ENCODE measurements at regions not wholly inside any gene's neighbourhood (a gene's known extent, or its start where the extent isn't known, plus 50 kb on each side); places are given as distances from the start of the nearest gene placed in this dataset.

DNA sequence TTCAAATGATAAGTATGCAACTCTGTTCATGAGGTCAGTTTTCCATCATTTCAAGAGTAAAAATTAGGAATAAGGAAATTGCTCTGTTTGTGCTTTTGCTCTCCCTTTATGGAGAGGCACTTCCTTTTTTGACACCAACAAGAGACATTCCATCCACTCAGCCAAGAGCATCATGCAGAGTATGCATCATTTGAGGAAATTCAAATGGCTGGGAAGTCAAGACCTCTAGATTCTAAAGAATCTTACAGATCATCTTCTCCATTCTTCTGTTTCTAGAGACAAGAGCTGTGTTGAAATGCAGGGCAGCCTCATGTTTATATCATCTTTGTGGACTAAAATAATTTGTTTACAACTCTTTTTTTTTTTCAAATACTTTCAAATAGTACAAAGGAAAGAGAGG lies 669.4 kb downstream of the CDH11 start:
- Histone ChIP-seq H3K36me3 (ENCODE audit: control insufficient read depth, insufficient read depth, low read length) (no peaks in the 10 kb centered on the region), H3K27me3 (replicated peaks; ENCODE audit: control insufficient read depth, insufficient read depth, low read length) (no peaks in the 10 kb centered on the region), H3K9me3 (no peaks in the 10 kb centered on the region), H3K4me1 (0 out of 2 replicates have a peak, but pooled peaks cover 3% of the 10 kb centered on the region), H3K4me3 (ENCODE audit: low read depth, low read length) (no peak overlapping the region)
- Mint-ChIP-seq H3K9me3 (ENCODE audit: unreplicated experiment) (no peaks in the 10 kb centered on the region), H3K4me1 (ENCODE audit: low read depth, unreplicated experiment) (no peaks in the 10 kb centered on the region), H3K4me3 (ENCODE audit: unreplicated experiment) (no peak overlapping the region), H3K27me3 (ENCODE audit: insufficient read depth, unreplicated experiment) (no peaks in the 10 kb centered on the region), H3K27ac (ENCODE audit: unreplicated experiment) (no peak overlapping the region), H3K36me3 (ENCODE audit: insufficient read depth, unreplicated experiment) (no peaks in the 10 kb centered on the region)
- ChIA-PET POLR2A (no interaction called here), CTCF (no interaction called here)
- TF ChIP-seq, protein P1, sequence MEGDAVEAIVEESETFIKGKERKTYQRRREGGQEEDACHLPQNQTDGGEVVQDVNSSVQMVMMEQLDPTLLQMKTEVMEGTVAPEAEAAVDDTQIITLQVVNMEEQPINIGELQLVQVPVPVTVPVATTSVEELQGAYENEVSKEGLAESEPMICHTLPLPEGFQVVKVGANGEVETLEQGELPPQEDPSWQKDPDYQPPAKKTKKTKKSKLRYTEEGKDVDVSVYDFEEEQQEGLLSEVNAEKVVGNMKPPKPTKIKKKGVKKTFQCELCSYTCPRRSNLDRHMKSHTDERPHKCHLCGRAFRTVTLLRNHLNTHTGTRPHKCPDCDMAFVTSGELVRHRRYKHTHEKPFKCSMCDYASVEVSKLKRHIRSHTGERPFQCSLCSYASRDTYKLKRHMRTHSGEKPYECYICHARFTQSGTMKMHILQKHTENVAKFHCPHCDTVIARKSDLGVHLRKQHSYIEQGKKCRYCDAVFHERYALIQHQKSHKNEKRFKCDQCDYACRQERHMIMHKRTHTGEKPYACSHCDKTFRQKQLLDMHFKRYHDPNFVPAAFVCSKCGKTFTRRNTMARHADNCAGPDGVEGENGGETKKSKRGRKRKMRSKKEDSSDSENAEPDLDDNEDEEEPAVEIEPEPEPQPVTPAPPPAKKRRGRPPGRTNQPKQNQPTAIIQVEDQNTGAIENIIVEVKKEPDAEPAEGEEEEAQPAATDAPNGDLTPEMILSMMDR (IDR thresholded peaks at IDR 0.05; ENCODE audit: insufficient read depth in 1 of 2, low read depth in 1 of 2, low read length in 1 of 2, severe bottlenecking in 1 of 2, unreplicated experiment in 1 of 2): no peak
- intact Hi-C loops (cut with micrococcal nuclease; ENCODE audit: unreplicated experiment): no loop called here
- BruUV-seq (replicated peaks): no TSS peak
- DNase-seq: no peak

DNA sequence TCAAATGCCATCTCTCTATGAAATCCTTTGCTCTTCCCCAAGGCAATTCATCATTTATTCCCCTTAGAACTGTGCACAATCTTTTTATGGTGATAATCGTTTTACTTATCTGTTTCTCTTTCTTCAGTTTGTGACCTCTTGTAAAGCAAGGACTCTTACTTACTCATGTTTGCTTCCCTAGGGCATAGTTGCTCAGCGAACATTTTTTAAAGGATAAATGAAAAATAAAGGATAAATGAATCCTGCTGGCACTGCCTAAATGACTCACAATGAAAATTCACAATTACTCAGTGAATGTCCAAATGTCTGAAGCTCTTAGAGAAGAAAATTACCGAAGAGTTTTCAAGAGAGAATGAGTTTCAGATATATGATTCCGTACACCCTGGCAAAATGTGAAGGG lies 671.7 kb downstream of the CDH11 start:
- Mint-ChIP-seq H3K4me3 (ENCODE audit: unreplicated experiment) (no peak overlapping the region), H3K27ac (ENCODE audit: unreplicated experiment) (no peak overlapping the region), H3K9me3 (ENCODE audit: unreplicated experiment) (no peaks in the 10 kb centered on the region), H3K27me3 (ENCODE audit: insufficient read depth, unreplicated experiment) (no peaks in the 10 kb centered on the region), H3K36me3 (ENCODE audit: insufficient read depth, unreplicated experiment) (no peaks in the 10 kb centered on the region), H3K4me1 (ENCODE audit: low read depth, unreplicated experiment) (no peaks in the 10 kb centered on the region)
- H3K27me3 ChIP-seq (replicated peaks; ENCODE audit: control insufficient read depth, insufficient read depth, low read length): no peaks in the 10 kb centered on the region
- no peak for DNase-seq
- CTCF ChIA-PET: no interaction called here
- TF ChIP-seq, protein P1 (IDR thresholded peaks at IDR 0.05; ENCODE audit: insufficient read depth in 1 of 2, low read depth in 1 of 2, low read length in 1 of 2, severe bottlenecking in 1 of 2, unreplicated experiment in 1 of 2): no peak
- BruUV-seq (replicated peaks): no TSS peak
- H3K4me3 ChIP-seq (ENCODE audit: low read depth, low read length): no peak overlapping the region
- POLR2A ChIA-PET: no interaction called here
- no peaks in the 10 kb centered on the region for H3K9me3 ChIP-seq
- no peaks in the 10 kb centered on the region for H3K36me3 ChIP-seq (ENCODE audit: control insufficient read depth, insufficient read depth, low read length)
- 0 out of 2 replicates have a peak, but pooled peaks cover 3% of the 10 kb centered on the region for H3K4me1 ChIP-seq
- intact Hi-C loops (cut with micrococcal nuclease; ENCODE audit: unreplicated experiment): no loop called here

DNA sequence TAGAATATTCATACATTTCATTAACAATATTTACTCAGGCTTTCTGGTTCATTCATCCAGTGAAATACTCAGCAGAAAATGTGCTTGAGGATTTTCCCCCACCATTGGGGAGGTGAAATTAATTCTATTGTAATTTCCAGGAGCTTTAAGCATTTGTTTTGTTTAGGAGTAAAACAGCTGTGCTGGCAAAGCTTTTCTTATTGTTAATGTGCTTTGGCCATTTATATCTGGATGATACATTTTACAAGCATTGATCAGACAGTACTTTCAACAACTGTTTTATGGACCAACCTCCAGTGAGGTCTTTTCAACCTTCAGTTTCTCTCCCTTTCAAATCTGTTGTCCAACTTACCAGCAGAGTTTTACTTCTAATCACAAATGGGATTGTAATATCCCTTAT lies 672.4 kb downstream of the CDH11 start:
- ChIA-PET POLR2A (no interaction called here), CTCF (no interaction called here)
- 0 out of 2 replicates have a peak, but pooled peaks cover 3% of the 10 kb centered on the region for H3K4me1 ChIP-seq
- TF ChIP-seq, protein P1 (IDR thresholded peaks at IDR 0.05; ENCODE audit: insufficient read depth in 1 of 2, low read depth in 1 of 2, low read length in 1 of 2, severe bottlenecking in 1 of 2, unreplicated experiment in 1 of 2): no peak
- H3K27me3 Mint-ChIP-seq (ENCODE audit: insufficient read depth, unreplicated experiment): no peaks in the 10 kb centered on the region
- no peak for DNase-seq
- no peaks in the 10 kb centered on the region for H3K4me1 Mint-ChIP-seq (ENCODE audit: low read depth, unreplicated experiment)
- no peaks in the 10 kb centered on the region for H3K27me3 ChIP-seq (replicated peaks; ENCODE audit: control insufficient read depth, insufficient read depth, low read length)
- no peaks in the 10 kb centered on the region for H3K9me3 ChIP-seq
- BruUV-seq (replicated peaks): no TSS peak
- H3K4me3 Mint-ChIP-seq (ENCODE audit: unreplicated experiment): no peak overlapping the region
- no peaks in the 10 kb centered on the region for H3K36me3 Mint-ChIP-seq (ENCODE audit: insufficient read depth, unreplicated experiment)
- no peaks in the 10 kb centered on the region for H3K9me3 Mint-ChIP-seq (ENCODE audit: unreplicated experiment)
- no peaks in the 10 kb centered on the region for H3K36me3 ChIP-seq (ENCODE audit: control insufficient read depth, insufficient read depth, low read length)
- H3K27ac Mint-ChIP-seq (ENCODE audit: unreplicated experiment): no peak overlapping the region
- intact Hi-C loops (cut with micrococcal nuclease; ENCODE audit: unreplicated experiment): no loop called here
- H3K4me3 ChIP-seq (ENCODE audit: low read depth, low read length): no peak overlapping the region
